HCT116 (cell line): ENCODE measurements at regions not wholly inside any gene's neighbourhood (a gene's known extent, or its start where the extent isn't known, plus 50 kb on each side); places are given as distances from the start of the nearest gene placed in this dataset.

Experiments
- ATAC-seq: fragments of 200-7000 bp; cut with Tn5 transposase; 2 replicates; pipeline ENCODE4 v1.9.1; 2020; ENCODE audit warnings: mild to moderate bottlenecking, moderate library complexity
- BruUV-seq: library from RNA; stranded (reverse); fragments of 400-500 nt; replicated peaks from 2 replicates; lab custom pipeline; 2021; lab: Mats Ljungman, UMichigan
- CTCF ChIA-PET: fragments of 300-600 bp; sonication (Branson Sonifier 250); formaldehyde crosslinking; loops from one replicate; lab custom pipeline; 2021; ENCODE audit warnings: antibody characterized with exemption; lab: Charles Lee
- POLR2A ChIA-PET: fragments of 300-600, 350-600 bp; sonication (Branson Sonifier 250); formaldehyde crosslinking; loops from one replicate; lab custom pipeline; 2021; ENCODE audit warnings: antibody characterized with exemption; lab: Charles Lee
- RAD21 ChIA-PET, 2 experiments: fragments of 300-600 bp; sonication (Branson Sonifier 250); formaldehyde crosslinking; loops; one replicate each; lab custom pipeline; 2023; ENCODE audit warnings: low total read pairs in 2 of 2; ENCODE audit not compliant: uncharacterized antibody in 2 of 2, unreplicated experiment in 2 of 2, low non-redundant PET in 1 of 2; lab: Charles Lee
- DNase-seq: peaks from one replicate; pipeline ENCODE4 v3.0.0-alpha.2; 2010; ENCODE audit warnings: low read depth, low spot score
- H2AFZ ChIP-seq: fragments of 200-600 bp; shearing (Covaris generic), sonication (generic); 2 replicates; pipeline ENCODE4 v1.6.1; 2017; ENCODE audit warnings: low read depth, mixed run types, mixed read lengths, antibody characterized with exemption, low read length; ENCODE audit not compliant: poor library complexity, severe bottlenecking
- H3K27ac ChIP-seq: 2 replicates; pipeline ENCODE4 v1.5.1; 2012; ENCODE audit warnings: low read depth, low read length
- H3K27me3 ChIP-seq: fragments of 200-600 bp; sonication (generic); 2 replicates; pipeline ENCODE4 v1.6.1; 2016; ENCODE audit warnings: mixed run types, low read length, mixed read lengths; ENCODE audit not compliant: insufficient read depth
- H3K36me3 ChIP-seq, 2 experiments: fragments of 200-500 bp in 1 of 2; fragments of 200-600 bp in 1 of 2; sonication (Bioruptor generic) in 1 of 2; sonication (generic) in 1 of 2; 2 replicates each; pipeline versions ENCODE4 v1.5.1 to v1.6.1; 2014 to 2016; ENCODE audit warnings: low read length in 2 of 2, inconsistent platforms in 1 of 2, mixed read lengths in 1 of 2, mixed run types in 1 of 2; ENCODE audit not compliant: insufficient read depth in 2 of 2, control insufficient read depth in 1 of 2
- H3K4me1 ChIP-seq, 2 experiments: fragments of 200-600 bp in 1 of 2; sonication (generic) in 1 of 2; 2 replicates each; pipeline versions ENCODE4 v1.5.1 to v1.6.1; 2012 to 2017; ENCODE audit warnings: low read length in 2 of 2, inconsistent platforms in 1 of 2, mild to moderate bottlenecking in 1 of 2, mixed read lengths in 1 of 2, mixed run types in 1 of 2, moderate library complexity in 1 of 2; ENCODE audit not compliant: insufficient read depth in 2 of 2, control insufficient read depth in 1 of 2
- H3K4me2 ChIP-seq: fragments of 200-600 bp; sonication (generic); 2 replicates; pipeline ENCODE4 v1.6.1; 2017; ENCODE audit warnings: mixed run types, low read length, mixed read lengths
- H3K4me3 ChIP-seq, 2 experiments: fragments of 200-600 bp in 1 of 2; sonication (generic) in 1 of 2; replicated peaks in 1 of 2; 2 replicates each; pipeline ENCODE4 v1.5.1; 2011 to 2016; ENCODE audit warnings: low read length in 2 of 2, control low read depth in 1 of 2, low read depth in 1 of 2, mild to moderate bottlenecking in 1 of 2, mixed read lengths in 1 of 2, mixed run types in 1 of 2
- H3K79me2 ChIP-seq: fragments of 200-600 bp; sonication (generic); 2 replicates; pipeline ENCODE4 v1.6.1; 2017; ENCODE audit warnings: mild to moderate bottlenecking, mixed run types, low read length, moderate library complexity, mixed read lengths; ENCODE audit not compliant: insufficient read depth
- H3K9ac ChIP-seq: fragments of 200-600 bp; sonication (generic); 2 replicates; pipeline ENCODE4 v1.6.1; 2016; ENCODE audit warnings: low read length, mixed read lengths
- H3K9me2 ChIP-seq: fragments of 200-600 bp; sonication (generic), shearing (Covaris generic); 2 replicates; pipeline ENCODE4 v1.6.1; 2017; ENCODE audit warnings: mixed run types, mild to moderate bottlenecking, moderate library complexity; ENCODE audit not compliant: insufficient read depth
- H3K9me3 ChIP-seq, 2 experiments: fragments of 200-500 bp in 1 of 2; fragments of 200-600 bp in 1 of 2; sonication (Bioruptor generic) in 1 of 2; sonication (generic) in 1 of 2; 2 replicates each; pipeline ENCODE4 v1.6.1; 2014 to 2017; ENCODE audit warnings: low read length in 2 of 2, mixed read lengths in 2 of 2, inconsistent platforms in 1 of 2, low read depth in 1 of 2, mild to moderate bottlenecking in 1 of 2, mixed run types in 1 of 2, moderate library complexity in 1 of 2; ENCODE audit not compliant: control insufficient read depth in 1 of 2, insufficient read depth in 1 of 2
- H4K20me1 ChIP-seq: fragments of 200-600 bp; sonication (generic), shearing (Covaris generic); 2 replicates; pipeline ENCODE4 v1.6.1; 2017; ENCODE audit warnings: mixed run types, mild to moderate bottlenecking, moderate library complexity; ENCODE audit not compliant: insufficient read depth
- CTCF ChIP-seq, 3 experiments: fragments of 200-600 bp in 1 of 3; sonication (generic) in 1 of 3; IDR thresholded peaks in 2 of 3; conservative IDR thresholded peaks in 1 of 3; 2 replicates each; pipeline ENCODE4 v1.5.1; 2012 to 2017; ENCODE audit warnings: low read depth in 2 of 3, low read length in 2 of 3, antibody characterized with exemption in 1 of 3, borderline replicate concordance in 1 of 3, control low read depth in 1 of 3, mild to moderate bottlenecking in 1 of 3, mixed read lengths in 1 of 3, mixed run types in 1 of 3, moderate library complexity in 1 of 3; ENCODE audit not compliant: insufficient read depth in 1 of 3
- ELF1 ChIP-seq: IDR thresholded peaks from 2 replicates; pipeline ENCODE4 v1.6.1; 2012; ENCODE audit warnings: low read depth, borderline replicate concordance
- FOSL1 ChIP-seq: IDR thresholded peaks from 2 replicates; pipeline ENCODE4 v1.6.1; 2012; ENCODE audit warnings: low read depth
- MAX ChIP-seq: IDR thresholded peaks from 2 replicates; pipeline ENCODE4 v1.6.1; 2012
- POLR2A ChIP-seq: IDR thresholded peaks from 2 replicates; pipeline ENCODE4 v1.7.0; 2011; ENCODE audit warnings: borderline replicate concordance; ENCODE audit not compliant: insufficient read depth, insufficient read length; ENCODE audit errors: extremely low read depth
- RAD21 ChIP-seq: IDR thresholded peaks from 2 replicates; pipeline ENCODE4 v1.6.1; 2012; ENCODE audit warnings: low read depth, mild to moderate bottlenecking
- SP1 ChIP-seq: IDR thresholded peaks from 2 replicates; pipeline ENCODE4 v1.6.1; 2012; ENCODE audit warnings: low read depth
- SRF ChIP-seq: IDR thresholded peaks from 2 replicates; pipeline ENCODE4 v1.6.1; 2012; ENCODE audit warnings: low read depth
- YY1 ChIP-seq: IDR thresholded peaks from 2 replicates; pipeline ENCODE4 v1.6.1; 2011; ENCODE audit warnings: low read length, low read depth, moderate library complexity, mild to moderate bottlenecking; ENCODE audit not compliant: insufficient replicate concordance; ENCODE audit errors: extremely low read depth
- intact Hi-C: fragments of 100-400 bp; cut with micrococcal nuclease; formaldehyde crosslinking; loops from 2 replicates; pipeline ENCODE4 v1.10.0; 2022
- TF ChIP-seq, protein P1 (sequence below): IDR thresholded peaks from 2 replicates; pipeline ENCODE4 v1.6.1; 2012
- TF ChIP-seq, protein P2 (sequence below): IDR thresholded peaks from 2 replicates; pipeline ENCODE4 v1.6.1; 2011; ENCODE audit warnings: mild to moderate bottlenecking, low read length, moderate library complexity; ENCODE audit not compliant: insufficient replicate concordance; ENCODE audit errors: extremely low read depth

- H3K9me3 ChIP-seq: peaks cover 10 to 23% of the 10 kb centered on the region in 2 experiments; a peak in 3 of 4 replicates
- no peak overlapping the region for H3K4me2 ChIP-seq
- no peaks in the 10 kb centered on the region for H3K79me2 ChIP-seq
- H2AFZ ChIP-seq: no peak overlapping the region
- intact Hi-C loops: no loop called here
- no peaks in the 10 kb centered on the region for H3K4me1 ChIP-seq
- ChIA-PET CTCF (no interaction called here), POLR2A (no interaction called here), RAD21 (no interaction called here)
- H4K20me1 ChIP-seq: no peaks in the 10 kb centered on the region
- ATAC-seq: no peak
- BruUV-seq: no TSS peak
- H3K36me3 ChIP-seq: no peaks in the 10 kb centered on the region
- H3K4me3 ChIP-seq: no peak overlapping the region
- no peak for DNase-seq
- no peak overlapping the region for H3K9ac ChIP-seq
- no peaks in the 10 kb centered on the region for H3K9me2 ChIP-seq
- no peak overlapping the region for H3K27ac ChIP-seq
- TF ChIP-seq, protein P1, sequence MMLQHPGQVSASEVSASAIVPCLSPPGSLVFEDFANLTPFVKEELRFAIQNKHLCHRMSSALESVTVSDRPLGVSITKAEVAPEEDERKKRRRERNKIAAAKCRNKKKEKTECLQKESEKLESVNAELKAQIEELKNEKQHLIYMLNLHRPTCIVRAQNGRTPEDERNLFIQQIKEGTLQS: no peak
- no peak for TF ChIP-seq SP1
- no peak for TF ChIP-seq RAD21
- no peak for TF ChIP-seq ELF1
- TF ChIP-seq CTCF (IDR thresholded peaks at IDR 0.05 in 2 of 3, conservative IDR thresholded peaks at IDR 0.05 in 1 of 3; ENCODE audit: borderline replicate concordance in 1 of 3, insufficient read depth in 1 of 3, low read depth in 2 of 3, low read length in 2 of 3): no peak
- TF ChIP-seq MAX: no peak
- TF ChIP-seq, protein P2, sequence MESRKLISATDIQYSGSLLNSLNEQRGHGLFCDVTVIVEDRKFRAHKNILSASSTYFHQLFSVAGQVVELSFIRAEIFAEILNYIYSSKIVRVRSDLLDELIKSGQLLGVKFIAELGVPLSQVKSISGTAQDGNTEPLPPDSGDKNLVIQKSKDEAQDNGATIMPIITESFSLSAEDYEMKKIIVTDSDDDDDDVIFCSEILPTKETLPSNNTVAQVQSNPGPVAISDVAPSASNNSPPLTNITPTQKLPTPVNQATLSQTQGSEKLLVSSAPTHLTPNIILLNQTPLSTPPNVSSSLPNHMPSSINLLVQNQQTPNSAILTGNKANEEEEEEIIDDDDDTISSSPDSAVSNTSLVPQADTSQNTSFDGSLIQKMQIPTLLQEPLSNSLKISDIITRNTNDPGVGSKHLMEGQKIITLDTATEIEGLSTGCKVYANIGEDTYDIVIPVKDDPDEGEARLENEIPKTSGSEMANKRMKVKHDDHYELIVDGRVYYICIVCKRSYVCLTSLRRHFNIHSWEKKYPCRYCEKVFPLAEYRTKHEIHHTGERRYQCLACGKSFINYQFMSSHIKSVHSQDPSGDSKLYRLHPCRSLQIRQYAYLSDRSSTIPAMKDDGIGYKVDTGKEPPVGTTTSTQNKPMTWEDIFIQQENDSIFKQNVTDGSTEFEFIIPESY: no peak
- TF ChIP-seq YY1: no peak
- TF ChIP-seq SRF: no peak
- no peak for TF ChIP-seq POLR2A
- TF ChIP-seq FOSL1: no peak
- no peaks in the 10 kb centered on the region for H3K27me3 ChIP-seq
These were observed 332.1 kb downstream of the FOXG1 start for GRCh38 chr14:29098656-29099055.
